Large intestine (tissue), 3 donors: ENCODE measurements at regions not wholly inside any gene's neighbourhood (a gene's known extent, or its start where the extent isn't known, plus 50 kb on each side); places are given as distances from the start of the nearest gene placed in this dataset.
A peak's percentile ranks its signal among the peaks of the same experiment; 100 is the strongest.

Experiments
- DNase-seq, 2 donors: peaks; one replicate each; pipeline versions ENCODE4 v3.0.0 to v3.0.0-alpha.2; 2013
- H3K27ac ChIP-seq: one replicate; pipeline ENCODE4 v1.5.1; 2013; ENCODE audit warnings: low read length
- H3K27me3 ChIP-seq: 2 replicates; pipeline ENCODE4 v1.6.1; 2013; ENCODE audit warnings: low read length; ENCODE audit not compliant: control insufficient read depth, insufficient read depth
- H3K36me3 ChIP-seq: 2 replicates; pipeline ENCODE4 v1.6.1; 2013; ENCODE audit warnings: low read length; ENCODE audit not compliant: control insufficient read depth, insufficient read depth
- H3K4me1 ChIP-seq: one replicate; pipeline ENCODE4 v1.6.1; 2013; ENCODE audit warnings: low read length; ENCODE audit not compliant: control insufficient read depth, insufficient read depth
- H3K4me3 ChIP-seq: one replicate; pipeline ENCODE4 v1.5.1; 2013; ENCODE audit warnings: low read length
- H3K9me3 ChIP-seq: one replicate; pipeline ENCODE4 v1.6.1; 2013; ENCODE audit warnings: mild to moderate bottlenecking, low read depth, low read length, moderate library complexity; ENCODE audit not compliant: control insufficient read depth
- WGBS: methylation state at CpG from one replicate; pipeline ENCODE4 v1.1.5; 2013; ENCODE audit warnings: low lambda C conversion rate; ENCODE audit not compliant: insufficient coverage; 5-methylcytosine and 5-hydroxymethylcytosine counted together

- Histone ChIP-seq H3K9me3 (no peaks in the 10 kb centered on the region), H3K4me3 (no peak overlapping the region), H3K27ac (no peak overlapping the region), H3K36me3 (no peaks in the 10 kb centered on the region), H3K4me1 (no peaks in the 10 kb centered on the region), H3K27me3 (no peaks in the 10 kb centered on the region)
- WGBS, result 20% methylated on average over 1 of the region's 2 CpGs
- DNase-seq, result peak in 1 of 2 donors; percentile 2
Observed at GRCh38 chr4:19913650-19914049, 338.1 kb upstream of the SLIT2 start.

- no peaks in the 10 kb centered on the region for H3K4me1 ChIP-seq
- no peaks in the 10 kb centered on the region for H3K27me3 ChIP-seq
- no peak overlapping the region for H3K4me3 ChIP-seq
- H3K27ac ChIP-seq, result no peak overlapping the region
- H3K9me3 ChIP-seq, result no peaks in the 10 kb centered on the region
- no peak for DNase-seq
- 100% methylated on average over 1 of the region's 1 CpG for WGBS
- no peaks in the 10 kb centered on the region for H3K36me3 ChIP-seq
Observed at GRCh38 chr4:19910861-19911525, 340.7 kb upstream of the SLIT2 start.

DNA sequence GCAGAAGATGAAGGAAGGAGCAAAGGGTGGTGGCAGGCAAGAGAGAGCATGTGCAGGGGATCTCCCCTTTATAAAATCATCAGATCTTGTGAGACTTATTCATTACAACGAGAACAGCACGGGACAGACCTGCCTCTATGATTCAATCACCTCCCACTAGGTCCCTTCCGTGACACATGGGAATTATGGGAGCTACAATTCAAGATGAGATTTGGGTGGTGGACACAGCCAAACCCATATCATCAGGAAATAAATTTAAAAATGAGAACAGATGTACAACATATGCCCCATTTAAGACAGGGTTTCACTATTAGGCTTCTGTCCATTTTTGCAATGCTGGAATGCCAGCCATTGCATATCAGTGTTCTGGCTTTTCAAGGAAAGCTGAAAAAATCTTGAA, 346.7 kb upstream of the SLIT2 start:
- Histone ChIP-seq H3K27me3 (no peaks in the 10 kb centered on the region), H3K4me1 (no peaks in the 10 kb centered on the region), H3K9me3 (no peaks in the 10 kb centered on the region), H3K27ac (no peak overlapping the region), H3K36me3 (no peaks in the 10 kb centered on the region), H3K4me3 (no peak overlapping the region)
- WGBS, result no CpG with 5 or more reads among the region's 3 CpGs
- no peak for DNase-seq

DNA sequence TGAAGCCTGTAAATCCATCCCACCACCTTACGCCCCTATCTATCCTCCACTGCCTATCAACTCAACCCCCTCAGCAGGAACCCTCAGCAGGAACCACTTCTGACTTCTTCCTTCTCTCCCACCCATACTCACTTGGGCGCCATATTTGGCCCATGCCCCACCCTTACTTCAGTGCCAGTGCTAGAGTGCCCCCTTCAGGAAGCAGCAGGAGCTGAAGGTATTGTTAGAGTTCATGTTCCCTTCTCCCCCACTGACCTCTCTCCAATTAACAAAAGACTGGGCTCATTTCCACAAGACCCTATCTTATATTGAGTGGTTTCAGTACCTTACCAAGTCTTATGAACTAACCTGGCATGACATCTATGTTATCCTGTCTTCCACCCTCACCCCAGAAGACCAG, 363.1 kb upstream of the SLIT2 start:
- H3K4me1 ChIP-seq, result no peaks in the 10 kb centered on the region
- H3K27ac ChIP-seq, result no peak overlapping the region
- H3K27me3 ChIP-seq, result no peaks in the 10 kb centered on the region
- H3K4me3 ChIP-seq, result no peak overlapping the region
- no CpG with 5 or more reads among the region's 2 CpGs for WGBS
- DNase-seq, result no peak
- H3K36me3 ChIP-seq, result no peaks in the 10 kb centered on the region
- peaks cover 5% of the 10 kb centered on the region for H3K9me3 ChIP-seq

GRCh38 chr4:19883841-19884240, 367.9 kb upstream of the SLIT2 start:
- no peaks in the 10 kb centered on the region for H3K4me1 ChIP-seq
- H3K36me3 ChIP-seq, result no peaks in the 10 kb centered on the region
- no peaks in the 10 kb centered on the region for H3K27me3 ChIP-seq
- no peak for DNase-seq
- H3K4me3 ChIP-seq, result no peak overlapping the region
- no peaks in the 10 kb centered on the region for H3K9me3 ChIP-seq
- no peak overlapping the region for H3K27ac ChIP-seq

DNA sequence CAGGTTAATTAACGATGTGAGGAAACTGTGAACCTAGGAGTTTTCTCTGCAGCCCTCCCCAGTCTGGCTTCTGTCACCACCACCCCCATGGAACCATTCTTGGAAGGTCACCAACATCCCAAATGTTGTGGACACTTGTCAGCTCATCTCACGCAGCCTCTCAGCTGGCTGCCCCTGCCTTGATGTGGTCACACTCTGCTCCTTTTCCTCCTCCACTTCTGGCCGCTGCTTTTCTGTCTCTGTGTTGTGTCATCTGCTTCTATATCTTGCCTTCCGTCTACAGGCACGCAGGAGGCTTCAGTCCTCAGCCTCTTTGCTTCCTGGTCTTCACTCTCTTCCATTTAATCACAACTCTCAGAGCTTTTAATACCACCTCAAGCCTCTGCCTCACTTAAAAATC, 371.5 kb upstream of the SLIT2 start:
- WGBS, result 39% methylated on average over 3 of the region's 5 CpGs
- H3K36me3 ChIP-seq, result no peaks in the 10 kb centered on the region
- H3K4me3 ChIP-seq, result no peak overlapping the region
- DNase-seq, result no peak
- H3K9me3 ChIP-seq, result no peaks in the 10 kb centered on the region
- no peak overlapping the region for H3K27ac ChIP-seq
- H3K4me1 ChIP-seq, result no peaks in the 10 kb centered on the region
- no peaks in the 10 kb centered on the region for H3K27me3 ChIP-seq

- DNase-seq, result no peak
- Histone ChIP-seq H3K4me1 (no peaks in the 10 kb centered on the region), H3K27ac (no peak overlapping the region), H3K36me3 (no peaks in the 10 kb centered on the region), H3K9me3 (no peaks in the 10 kb centered on the region), H3K4me3 (no peak overlapping the region), H3K27me3 (no peaks in the 10 kb centered on the region)
- WGBS, result 60% methylated on average over 1 of the region's 5 CpGs
Observed at GRCh38 chr4:19879330-19879729, 372.4 kb upstream of the SLIT2 start.

DNA sequence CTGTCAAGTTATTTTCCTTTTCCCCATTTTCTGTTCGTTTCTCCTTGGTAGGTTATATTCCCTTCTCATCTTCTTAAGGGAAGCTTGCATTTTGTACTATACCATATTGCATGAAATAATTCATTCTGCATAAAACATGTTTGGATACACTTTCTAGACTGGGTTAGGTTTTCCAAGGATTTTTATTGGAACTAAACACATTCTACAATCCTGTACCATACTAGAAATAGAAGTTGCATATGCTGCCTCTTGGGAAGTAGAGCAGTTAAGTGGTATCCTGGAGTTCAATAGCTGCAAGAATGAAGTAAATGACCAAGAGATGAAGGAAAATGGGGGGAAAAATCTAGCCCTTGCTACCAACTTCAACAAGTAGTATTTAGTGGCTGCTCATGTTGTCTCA, 393.7 kb upstream of the SLIT2 start:
- H3K4me3 ChIP-seq, result no peak overlapping the region
- no peak overlapping the region for H3K27ac ChIP-seq

GRCh38 chr4:19857380-19857779, 394.3 kb upstream of the SLIT2 start:
- no peak overlapping the region for H3K27ac ChIP-seq
- no peaks in the 10 kb centered on the region for H3K27me3 ChIP-seq
- no peaks in the 10 kb centered on the region for H3K4me1 ChIP-seq
- no CpG with 5 or more reads among the region's 2 CpGs for WGBS
- no peaks in the 10 kb centered on the region for H3K9me3 ChIP-seq
- H3K4me3 ChIP-seq, result no peak overlapping the region
- H3K36me3 ChIP-seq, result no peaks in the 10 kb centered on the region
- no peak for DNase-seq

More for the DNA sequence above, 393.7 kb upstream of the SLIT2 start:
- DNase-seq, result no peak
- H3K27me3 ChIP-seq, result no peaks in the 10 kb centered on the region
- WGBS, result 77% methylated on average over 1 of the region's 1 CpG
- no peaks in the 10 kb centered on the region for H3K36me3 ChIP-seq
- H3K4me1 ChIP-seq, result no peaks in the 10 kb centered on the region
- H3K9me3 ChIP-seq, result no peaks in the 10 kb centered on the region

DNA sequence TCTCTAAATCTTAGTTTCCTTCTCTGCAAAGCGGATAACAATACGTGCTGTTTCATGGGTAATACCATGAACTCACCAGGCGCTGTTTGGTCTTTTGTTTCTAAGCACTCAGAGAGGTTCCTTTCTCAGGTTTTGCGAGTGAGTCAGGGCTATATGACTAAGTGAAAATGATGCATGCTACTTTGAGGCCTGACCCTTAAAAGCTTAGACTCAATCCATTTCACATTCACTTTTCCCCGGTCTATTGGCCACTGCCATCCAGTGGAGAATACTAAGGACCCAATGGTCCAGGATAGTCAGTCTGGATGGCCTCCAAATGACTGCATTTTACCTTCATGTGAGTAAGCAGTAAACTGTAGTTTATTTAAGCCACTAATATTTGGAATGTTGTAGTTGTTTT, 400.8 kb upstream of the SLIT2 start:
- Histone ChIP-seq H3K4me3 (no peak overlapping the region), H3K4me1 (no peaks in the 10 kb centered on the region), H3K36me3 (no peaks in the 10 kb centered on the region), H3K27me3 (no peaks in the 10 kb centered on the region), H3K27ac (no peak overlapping the region), H3K9me3 (no peaks in the 10 kb centered on the region)
- 90% methylated on average over 2 of the region's 5 CpGs for WGBS
- DNase-seq, result no peak

DNA sequence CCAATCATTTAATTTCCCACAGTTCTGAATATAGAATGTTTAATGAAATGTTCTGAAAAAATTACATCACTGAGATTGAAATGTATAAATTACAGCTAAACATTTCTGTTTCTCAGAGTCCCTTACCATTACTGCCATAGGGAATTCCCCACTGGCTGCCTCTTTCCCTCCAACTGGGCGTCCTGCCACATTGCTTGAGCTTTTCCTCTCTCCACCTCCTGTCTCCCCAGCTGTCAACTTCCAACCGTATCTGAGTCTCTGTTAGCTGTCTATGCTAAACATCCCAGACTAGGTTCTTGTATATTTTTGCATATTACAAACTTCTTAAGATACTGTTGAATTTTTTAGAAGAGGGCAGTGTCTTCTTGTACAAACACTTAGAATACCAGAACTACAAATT, 407.3 kb upstream of the SLIT2 start:
- no peak overlapping the region for H3K27ac ChIP-seq
- DNase-seq, result no peak
- H3K4me1 ChIP-seq, result no peaks in the 10 kb centered on the region
- H3K36me3 ChIP-seq, result no peaks in the 10 kb centered on the region
- WGBS, result 80% methylated on average over 1 of the region's 2 CpGs
- H3K9me3 ChIP-seq, result no peaks in the 10 kb centered on the region
- H3K4me3 ChIP-seq, result no peak overlapping the region
- H3K27me3 ChIP-seq, result no peaks in the 10 kb centered on the region
